ENCODE measurements at regions not wholly inside any gene's neighbourhood (a gene's known extent, or its start where the extent isn't known, plus 50 kb on each side); places are given as distances from the start of the nearest gene placed in this dataset.

- no peak for DNase-seq (ENCODE audit: low spot score, unreplicated experiment)
- H3K27me3 Mint-ChIP-seq, result no peaks in the 10 kb centered on the region
- H3K27ac Mint-ChIP-seq, result no peak overlapping the region
- no peaks in the 10 kb centered on the region for H3K4me1 Mint-ChIP-seq (ENCODE audit: low read depth)
- H3K4me3 Mint-ChIP-seq (ENCODE audit: low read depth), result no peak overlapping the region
- no peak for TF ChIP-seq CTCF (IDR thresholded peaks at IDR 0.05; ENCODE audit: unreplicated experiment)
- H3K36me3 Mint-ChIP-seq (ENCODE audit: insufficient read depth), result peaks cover 1% of the 10 kb centered on the region
- peaks cover 14% of the 10 kb centered on the region for H3K9me3 Mint-ChIP-seq (ENCODE audit: low read depth)
These were observed 73.4 kb upstream of the TTC34 start for GRCh38 chr1:2874607-2875480.

- Mint-ChIP-seq H3K4me1 (ENCODE audit: low read depth) (no peaks in the 10 kb centered on the region), H3K36me3 (ENCODE audit: insufficient read depth) (peaks cover 1% of the 10 kb centered on the region), H3K4me3 (ENCODE audit: low read depth) (no peak overlapping the region), H3K27ac (no peak overlapping the region), H3K27me3 (no peaks in the 10 kb centered on the region), H3K9me3 (ENCODE audit: low read depth) (peaks cover 16% of the 10 kb centered on the region)
- DNase-seq (ENCODE audit: low spot score, unreplicated experiment), result no peak
- TF ChIP-seq CTCF (IDR thresholded peaks at IDR 0.05; ENCODE audit: unreplicated experiment), result no peak
These were observed 74.4 kb upstream of the TTC34 start for GRCh38 chr1:2875707-2876561.

- Mint-ChIP-seq H3K36me3 (ENCODE audit: insufficient read depth) (peaks cover 1% of the 10 kb centered on the region), H3K27ac (no peak overlapping the region), H3K4me1 (ENCODE audit: low read depth) (no peaks in the 10 kb centered on the region), H3K9me3 (ENCODE audit: low read depth) (peaks cover 13% of the 10 kb centered on the region), H3K27me3 (no peaks in the 10 kb centered on the region), H3K4me3 (ENCODE audit: low read depth) (no peak overlapping the region)
- no peak for DNase-seq (ENCODE audit: low spot score, unreplicated experiment)
- no peak for TF ChIP-seq CTCF (IDR thresholded peaks at IDR 0.05; ENCODE audit: unreplicated experiment)
These were observed 75.4 kb upstream of the TTC34 start for GRCh38 chr1:2876846-2877245.

- no peaks in the 10 kb centered on the region for H3K27me3 Mint-ChIP-seq
- H3K4me1 Mint-ChIP-seq (ENCODE audit: low read depth), result no peaks in the 10 kb centered on the region
- no peak for DNase-seq (ENCODE audit: low spot score, unreplicated experiment)
- TF ChIP-seq CTCF (IDR thresholded peaks at IDR 0.05; ENCODE audit: unreplicated experiment), result no peak
- H3K27ac Mint-ChIP-seq, result no peak overlapping the region
- H3K4me3 Mint-ChIP-seq (ENCODE audit: low read depth), result no peak overlapping the region
- H3K36me3 Mint-ChIP-seq (ENCODE audit: insufficient read depth), result peaks cover 1% of the 10 kb centered on the region
- H3K9me3 Mint-ChIP-seq (ENCODE audit: low read depth), result peaks cover 10% of the 10 kb centered on the region
These were observed 75.9 kb upstream of the TTC34 start for GRCh38 chr1:2877391-2877790.

- Mint-ChIP-seq H3K27ac (no peak overlapping the region), H3K36me3 (ENCODE audit: insufficient read depth) (peaks cover 1% of the 10 kb centered on the region), H3K4me3 (ENCODE audit: low read depth) (no peak overlapping the region), H3K27me3 (no peaks in the 10 kb centered on the region), H3K4me1 (ENCODE audit: low read depth) (no peaks in the 10 kb centered on the region), H3K9me3 (ENCODE audit: low read depth) (peaks cover 7% of the 10 kb centered on the region)
- DNase-seq (ENCODE audit: low spot score, unreplicated experiment), result no peak
- TF ChIP-seq CTCF (IDR thresholded peaks at IDR 0.05; ENCODE audit: unreplicated experiment), result no peak
These were observed 77.1 kb upstream of the TTC34 start for GRCh38 chr1:2878591-2878990.
